SW 1271 (cell line): ENCODE measurements at regions not wholly inside any gene's neighbourhood (a gene's known extent, or its start where the extent isn't known, plus 50 kb on each side); places are given as distances from the start of the nearest gene placed in this dataset.
"Not testable (repeated sequence)": the region's sequence is repeated elsewhere in the genome, so short reads cannot be mapped to it uniquely, and the experiment has no call there.

Source experiments
- DNase-seq, 2 experiments: peaks; one replicate each; lab custom pipeline; 2025; lab: John Stamatoyannopoulos, UW

DNA sequence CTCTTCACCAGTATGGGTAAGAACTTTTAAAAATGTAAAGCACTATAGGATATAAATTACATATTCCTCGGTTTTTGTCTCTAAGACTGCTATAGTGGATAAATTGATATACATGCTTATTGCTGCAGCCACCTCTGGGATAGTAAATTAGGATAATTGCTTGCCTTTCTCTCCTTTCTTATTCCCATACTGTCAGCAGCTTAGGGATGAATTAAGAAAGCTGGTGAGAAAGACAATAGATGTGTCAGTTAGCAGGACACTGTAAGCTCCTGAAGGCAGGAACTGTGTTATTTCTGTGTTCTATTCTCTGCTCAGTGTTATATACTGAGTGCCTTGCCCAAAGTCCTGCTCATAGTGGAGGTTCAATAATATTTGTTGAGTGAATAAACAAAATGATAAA, 828.6 kb upstream of the ACVR2A start:
- DNase-seq, result no peak

DNA sequence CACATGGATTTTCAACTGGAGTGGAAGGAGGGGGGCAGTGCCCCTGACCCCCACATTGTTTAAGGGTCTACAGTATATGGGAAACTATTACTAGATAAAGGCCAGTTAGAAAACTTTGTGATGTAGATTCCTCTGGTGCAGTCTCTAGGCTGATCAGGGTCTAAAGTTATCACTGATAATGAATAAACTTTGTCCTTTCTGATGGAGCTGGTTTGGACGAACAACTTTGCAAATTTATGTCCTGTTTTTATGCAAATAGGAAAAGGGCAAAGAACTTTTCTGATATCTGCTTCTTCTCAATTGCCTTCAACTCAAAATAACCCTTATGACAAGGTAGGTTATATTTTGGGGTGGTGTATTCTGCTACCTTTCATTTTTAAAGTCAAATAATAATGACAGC, 829.2 kb upstream of the ACVR2A start:
- no peak for DNase-seq

DNA sequence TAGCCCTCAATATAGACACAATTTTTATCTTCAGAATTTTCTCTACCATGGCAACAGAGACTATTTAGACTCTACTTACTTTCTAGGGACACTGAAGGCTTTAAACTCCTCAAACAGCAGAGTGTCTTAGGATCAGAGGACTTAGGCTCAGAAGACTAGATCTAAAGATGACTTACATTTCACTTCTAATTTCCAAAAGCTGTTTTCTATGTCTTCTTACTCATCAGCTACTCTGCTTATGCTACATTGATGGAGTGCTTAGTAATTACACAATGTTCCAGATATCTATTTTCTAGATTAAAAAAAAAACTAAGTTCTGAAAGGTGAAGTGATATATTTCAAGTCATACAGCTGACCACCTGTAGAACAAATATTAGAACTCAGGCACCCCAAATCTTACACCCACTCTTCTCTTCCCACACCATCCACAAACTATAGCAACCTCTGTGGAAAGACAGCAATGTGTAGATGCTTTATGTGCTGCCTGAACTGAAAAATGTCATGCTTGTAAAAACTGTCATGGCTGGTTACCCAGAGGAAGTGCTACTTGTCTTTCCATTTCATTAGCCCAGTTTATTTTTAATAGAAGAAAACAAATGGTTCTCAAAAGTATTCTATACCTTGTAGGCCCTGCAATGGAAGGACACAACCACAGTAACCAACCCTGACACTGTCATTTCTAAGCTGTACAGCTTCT, 831.0 kb upstream of the ACVR2A start:
- no peak for DNase-seq

DNA sequence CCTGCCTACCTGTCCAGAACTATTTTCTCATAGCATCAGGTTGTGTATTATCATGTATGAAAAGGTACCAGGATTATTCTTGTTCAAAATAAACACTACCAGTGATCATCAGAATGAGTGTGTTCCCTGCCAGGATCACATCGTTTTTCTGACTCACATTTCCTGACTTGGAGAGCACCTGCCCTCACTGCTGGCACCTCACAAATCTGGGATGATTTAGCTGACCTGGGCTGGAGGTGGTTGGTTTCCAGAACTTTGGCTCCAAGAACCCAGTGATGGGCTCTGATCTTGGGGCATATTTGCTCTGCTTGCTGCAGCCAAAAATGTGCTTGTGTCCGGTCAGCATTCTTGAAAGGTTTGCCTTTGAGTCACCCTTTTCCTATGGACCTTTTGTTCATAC, 836.3 kb upstream of the ACVR2A start:
- no peak for DNase-seq

DNA sequence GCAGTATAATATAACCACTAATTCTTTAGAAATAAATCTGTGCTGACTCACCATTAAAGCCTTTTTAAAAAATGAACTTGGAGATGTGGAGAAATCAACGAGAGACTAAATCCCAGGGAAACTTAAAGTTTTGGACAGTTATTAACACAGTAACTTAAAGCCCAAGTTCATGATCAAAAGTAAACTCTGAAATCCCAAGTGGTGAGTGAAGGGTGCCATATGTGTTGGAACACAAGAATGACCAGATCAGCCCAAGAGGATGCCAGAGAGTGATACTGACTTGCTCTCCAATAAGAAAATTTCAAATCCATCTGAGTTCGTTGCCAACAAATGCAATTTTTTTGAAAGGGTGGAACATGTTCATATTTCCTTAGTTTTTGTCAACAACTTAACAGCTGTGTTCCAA, 838.1 kb upstream of the ACVR2A start:
- DNase-seq, result no peak

DNA sequence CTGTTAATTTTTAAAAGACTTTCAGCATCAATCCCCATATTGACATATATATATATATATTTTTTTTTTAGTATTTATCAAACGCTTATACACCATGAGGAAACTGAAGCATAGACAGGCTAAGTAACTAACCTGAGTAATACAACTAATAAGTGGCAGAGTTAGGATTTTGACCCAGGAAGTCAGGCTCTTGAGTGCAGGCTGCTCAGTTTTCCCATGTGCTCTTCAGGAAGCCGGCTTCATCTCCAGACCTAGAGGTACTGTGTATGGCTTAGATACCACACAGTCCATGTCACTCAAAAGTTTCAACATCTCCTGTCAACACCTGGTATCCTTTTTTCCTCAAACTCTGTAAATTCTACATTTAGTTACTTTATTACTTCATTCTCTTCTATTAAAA, 841.7 kb upstream of the ACVR2A start:
- no peak for DNase-seq

DNA sequence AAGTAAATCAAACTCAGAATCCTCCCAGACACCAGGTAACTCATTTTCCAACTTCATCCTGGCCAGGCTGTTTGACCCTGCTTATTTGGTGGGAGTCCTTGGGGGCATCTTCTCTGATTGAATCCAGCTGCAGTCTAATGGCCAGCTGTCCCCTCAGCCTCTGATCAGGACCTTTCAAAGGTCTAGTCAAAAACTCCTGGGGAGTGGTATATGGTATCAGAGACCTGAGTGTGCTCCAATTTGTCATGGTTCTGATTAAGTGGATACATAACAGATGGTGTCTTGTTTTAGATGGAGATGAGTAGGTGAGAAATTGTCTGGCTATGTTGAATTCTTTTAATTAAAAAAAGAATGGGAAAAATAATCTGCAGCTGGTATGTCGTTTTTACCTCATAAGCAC, 842.6 kb upstream of the ACVR2A start:
- DNase-seq, result no peak

DNA sequence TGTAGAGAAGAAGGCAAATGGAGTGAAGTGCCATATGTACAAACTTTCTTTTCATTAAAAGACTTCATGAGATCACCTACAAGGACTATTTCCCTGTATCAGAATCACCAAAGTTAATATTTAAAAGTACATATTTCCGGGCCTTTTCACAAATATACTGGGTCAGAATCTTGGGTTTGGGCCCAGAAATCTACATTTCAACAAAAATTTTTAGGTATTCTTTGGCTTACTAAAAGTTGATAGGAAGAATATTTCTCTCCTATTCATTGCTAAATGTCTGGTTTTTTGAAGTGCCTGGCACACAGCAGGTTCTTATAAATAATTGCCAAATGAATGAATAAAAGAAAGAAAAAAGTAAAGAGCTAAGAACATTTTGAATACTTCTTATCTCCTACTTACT, 843.8 kb upstream of the ACVR2A start:
- DNase-seq, result no peak

DNA sequence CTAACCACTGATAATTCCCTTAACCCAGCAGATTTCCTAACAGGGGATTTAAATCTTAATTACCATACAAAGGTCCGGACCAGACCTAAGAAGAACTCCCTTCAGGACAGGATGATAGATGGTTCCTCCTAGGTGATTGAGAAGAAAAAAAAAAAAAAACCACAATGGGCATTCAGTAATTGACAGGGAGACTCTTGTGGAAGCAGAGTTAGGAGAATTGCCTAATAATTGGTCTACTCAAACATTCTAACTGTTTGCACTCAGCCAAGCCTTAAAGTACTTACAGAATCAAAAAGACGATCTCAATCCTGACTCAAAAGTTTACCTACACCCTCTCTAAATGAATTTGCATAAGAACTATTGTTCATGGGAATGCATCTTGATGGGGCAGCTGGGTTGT, 844.7 kb upstream of the ACVR2A start:
- DNase-seq, result not testable (repeated sequence)

DNA sequence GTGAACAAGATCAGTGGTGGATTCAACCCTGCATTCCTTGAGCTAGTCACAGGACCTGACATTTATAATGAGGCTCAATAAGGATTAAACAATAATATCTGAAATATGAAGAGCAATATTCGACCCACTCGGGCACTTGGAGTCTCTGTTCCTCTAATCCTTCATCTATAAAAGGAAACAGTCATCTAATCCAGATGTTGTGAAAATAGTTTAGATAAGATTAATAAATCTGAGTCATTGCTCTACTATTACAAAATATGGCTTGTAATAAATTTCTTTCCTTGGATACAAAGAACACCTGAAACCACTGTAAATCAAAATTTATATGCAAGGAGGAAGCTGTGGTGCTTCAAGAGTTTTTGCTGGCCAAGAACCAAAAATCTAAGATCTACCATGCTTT, 846.9 kb upstream of the ACVR2A start:
- no peak for DNase-seq

DNA sequence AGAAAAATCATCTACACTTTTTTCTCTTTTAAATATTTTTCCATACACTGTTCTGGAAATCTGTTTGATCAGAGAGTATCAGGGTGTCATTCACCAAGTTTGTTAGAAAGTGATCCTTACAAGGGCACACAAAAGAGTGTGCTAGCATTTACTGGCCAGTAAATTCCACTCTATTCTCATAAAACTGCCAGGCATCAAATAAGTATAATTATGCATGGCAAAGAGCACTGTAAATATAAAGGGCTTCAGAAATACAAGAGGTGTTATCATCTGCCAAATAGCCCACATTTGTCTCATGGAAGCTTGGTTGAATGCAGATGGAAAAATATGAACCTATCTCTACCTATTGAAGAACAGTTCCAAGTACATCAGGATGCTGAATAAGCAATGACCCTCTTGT, 847.3 kb upstream of the ACVR2A start:
- DNase-seq, result no peak

DNA sequence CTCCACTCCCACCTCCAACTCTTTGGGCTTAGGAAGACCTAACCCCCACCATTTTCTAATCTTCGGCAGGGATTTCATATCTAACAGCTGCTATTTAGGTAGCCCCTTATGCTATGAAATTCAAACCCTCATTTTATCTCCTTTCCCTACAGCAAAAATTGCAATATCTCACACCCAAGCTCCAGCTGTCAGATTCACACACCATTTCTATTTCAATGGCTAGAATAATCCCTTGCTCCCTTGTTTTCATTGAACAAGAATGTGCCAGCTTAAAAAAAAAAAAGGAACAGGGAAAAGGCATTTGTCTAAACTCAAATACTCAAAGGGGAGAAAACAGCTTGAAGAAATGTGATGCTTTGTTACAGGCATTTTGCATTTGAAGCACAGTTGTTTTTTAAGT, 850.6 kb upstream of the ACVR2A start:
- no peak for DNase-seq

DNA sequence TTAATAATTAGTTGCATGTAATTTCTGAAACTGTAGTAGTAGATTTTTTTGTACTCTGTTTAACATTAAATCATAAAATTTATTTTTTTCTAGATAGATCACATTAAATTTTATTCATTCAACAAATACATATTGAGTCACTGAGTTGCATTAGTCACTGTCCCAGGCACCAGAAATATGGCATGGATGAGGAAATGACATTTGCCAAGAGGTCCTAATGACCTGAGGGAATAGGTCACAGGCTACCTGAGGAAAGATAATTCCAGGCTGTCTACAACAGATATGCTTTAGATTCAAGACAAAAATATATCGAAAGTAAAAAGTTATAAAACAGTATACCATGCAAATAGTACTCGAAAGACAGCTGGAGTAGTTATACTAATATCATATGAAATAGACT, 852.4 kb upstream of the ACVR2A start:
- no peak for DNase-seq

DNA sequence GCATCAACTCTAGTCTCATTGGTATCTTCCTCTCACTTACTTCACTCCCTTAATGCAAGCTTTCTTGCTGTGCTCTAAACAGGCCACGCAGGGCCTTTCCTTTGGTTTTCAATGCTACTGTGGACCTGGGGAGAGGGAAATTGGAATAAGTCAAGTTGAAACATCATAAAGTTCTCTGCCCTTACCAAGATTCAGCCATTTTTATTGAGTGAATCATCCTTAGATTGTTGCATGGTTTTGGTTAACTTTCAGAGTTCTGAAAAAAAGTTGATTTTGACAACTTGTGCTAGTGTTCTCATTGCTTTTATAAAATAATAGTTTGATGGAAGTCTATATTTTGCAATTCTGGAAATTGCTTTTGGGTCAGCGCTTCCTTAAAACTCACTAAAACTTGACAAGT, 852.8 kb upstream of the ACVR2A start:
- no peak for DNase-seq

DNA sequence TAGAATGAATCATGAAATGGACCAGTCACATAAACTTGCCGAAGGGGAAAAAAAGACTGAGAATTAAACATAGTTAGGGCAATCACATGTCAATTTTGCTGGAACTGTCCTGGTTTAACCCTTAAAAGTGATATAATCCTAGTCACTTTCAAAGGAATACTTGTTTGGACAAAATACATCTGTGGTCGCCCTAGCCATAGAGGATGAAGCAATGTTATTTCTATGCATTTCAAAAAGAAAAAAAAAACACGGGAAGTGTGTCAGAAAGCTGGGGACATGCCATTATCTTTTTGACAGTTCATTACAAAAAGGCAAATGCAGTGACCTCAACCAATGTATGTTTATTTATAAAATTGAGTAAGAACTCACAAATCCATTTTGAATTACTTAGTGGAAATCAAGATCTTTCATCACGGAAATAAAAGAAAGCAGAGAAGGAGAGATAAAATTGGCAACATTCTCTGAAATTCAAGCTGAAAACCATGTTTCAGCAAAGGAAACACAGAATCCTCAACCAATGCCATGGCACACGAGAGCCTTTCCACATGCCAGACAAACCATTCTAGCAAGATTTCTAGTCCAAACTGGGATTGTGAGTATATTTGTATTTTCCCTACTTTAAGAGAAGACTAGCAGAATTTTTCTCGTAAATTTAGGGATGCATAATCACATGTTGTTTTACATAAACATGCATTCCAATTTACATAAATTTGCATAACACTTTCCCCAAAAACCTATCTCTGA, 854.3 kb upstream of the ACVR2A start:
- no peak for DNase-seq

DNA sequence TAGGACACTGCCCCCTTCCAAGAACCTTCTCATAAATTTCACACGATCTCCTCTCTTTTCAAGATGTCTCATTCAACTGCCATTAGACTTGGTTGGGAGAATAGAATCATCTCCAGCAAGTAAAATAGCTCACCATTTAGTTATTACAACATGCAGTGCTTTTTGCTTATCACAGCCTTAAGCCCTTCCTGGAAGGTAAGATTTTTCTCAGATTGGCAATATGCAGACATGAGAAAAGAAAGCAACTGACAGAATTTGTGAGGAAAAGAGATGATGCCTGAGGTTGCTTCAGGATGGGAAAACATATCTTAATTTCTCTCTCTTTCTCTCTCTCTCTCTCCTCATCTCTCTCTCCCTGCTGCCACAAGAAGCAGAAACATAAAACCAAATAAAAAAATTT, 855.1 kb upstream of the ACVR2A start:
- DNase-seq, result no peak

DNA sequence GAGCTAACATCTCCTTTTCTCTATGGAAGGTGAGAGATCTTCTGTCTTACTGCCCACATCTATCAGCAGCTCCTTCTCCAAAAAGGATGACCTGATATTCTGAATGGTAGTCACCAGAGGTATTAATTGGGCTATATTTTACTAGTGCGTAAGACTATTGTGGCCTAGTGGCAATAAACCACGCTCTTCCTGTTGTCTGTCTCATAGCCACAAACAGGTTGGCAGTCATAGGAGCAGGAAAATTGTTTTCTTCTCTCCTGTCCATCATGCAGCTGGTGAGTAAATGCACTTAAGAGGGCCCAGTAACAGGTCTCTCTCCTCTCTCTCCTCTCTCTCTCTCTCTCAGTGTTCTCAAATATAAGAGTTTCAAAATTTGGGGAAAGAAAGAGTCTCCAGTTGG, 856.8 kb upstream of the ACVR2A start:
- DNase-seq, result no peak

DNA sequence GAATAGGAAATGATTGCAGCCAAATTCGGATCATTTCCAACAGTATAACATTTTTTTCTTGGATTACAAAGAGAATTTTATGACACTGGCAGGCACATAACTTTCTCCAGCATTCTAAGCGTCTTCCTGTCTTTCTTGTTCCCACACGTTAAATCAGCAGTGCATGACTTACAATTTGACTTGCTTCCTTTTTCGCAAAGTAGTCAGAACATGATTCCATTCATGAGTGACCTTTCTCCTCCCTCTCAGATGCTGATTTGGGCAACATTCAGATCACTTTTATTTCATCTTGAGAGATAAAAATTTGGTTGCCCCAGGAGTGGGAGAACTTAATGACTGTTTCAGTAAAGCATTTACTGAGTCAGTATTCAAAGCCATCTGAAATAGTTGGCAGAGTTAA, 858.7 kb upstream of the ACVR2A start:
- no peak for DNase-seq

DNA sequence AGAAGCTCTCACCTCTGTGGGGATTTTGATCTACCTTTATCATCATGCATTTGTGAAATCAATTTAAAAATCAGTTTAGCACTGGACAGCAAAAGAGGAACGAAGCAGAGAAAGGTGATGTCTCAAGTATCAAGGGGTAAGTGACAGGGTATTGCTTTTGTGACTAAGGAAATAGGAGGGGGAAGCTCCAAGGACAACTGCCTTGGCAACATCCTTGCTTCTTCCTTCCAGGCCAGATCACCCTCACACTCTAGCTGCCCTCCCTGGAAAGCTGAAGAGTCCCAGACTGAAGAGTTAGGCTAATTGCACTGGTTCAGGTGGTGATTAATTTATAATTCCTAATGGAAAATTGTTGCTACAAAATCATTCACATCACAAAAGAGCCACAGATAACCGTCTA, 859.1 kb upstream of the ACVR2A start:
- DNase-seq, result no peak

DNA sequence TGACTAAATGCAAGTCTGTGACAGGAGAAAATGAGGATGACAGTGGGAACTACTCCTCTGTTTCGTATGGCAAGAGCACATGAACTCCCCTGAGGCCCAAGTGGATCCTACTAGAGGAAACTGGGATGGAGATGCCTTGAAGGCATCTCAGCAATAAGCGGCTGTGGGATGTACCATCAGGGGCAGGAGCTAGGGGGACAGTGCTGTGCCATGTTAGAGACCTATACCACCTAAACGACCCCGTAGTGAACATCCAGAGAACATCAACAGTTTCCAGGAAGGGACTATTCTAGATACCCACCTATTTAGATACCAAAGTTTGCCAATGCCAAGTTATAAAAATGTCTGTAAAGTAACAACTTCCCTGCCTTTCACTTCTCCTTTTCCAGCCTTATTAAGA, 860.8 kb upstream of the ACVR2A start:
- no peak for DNase-seq

DNA sequence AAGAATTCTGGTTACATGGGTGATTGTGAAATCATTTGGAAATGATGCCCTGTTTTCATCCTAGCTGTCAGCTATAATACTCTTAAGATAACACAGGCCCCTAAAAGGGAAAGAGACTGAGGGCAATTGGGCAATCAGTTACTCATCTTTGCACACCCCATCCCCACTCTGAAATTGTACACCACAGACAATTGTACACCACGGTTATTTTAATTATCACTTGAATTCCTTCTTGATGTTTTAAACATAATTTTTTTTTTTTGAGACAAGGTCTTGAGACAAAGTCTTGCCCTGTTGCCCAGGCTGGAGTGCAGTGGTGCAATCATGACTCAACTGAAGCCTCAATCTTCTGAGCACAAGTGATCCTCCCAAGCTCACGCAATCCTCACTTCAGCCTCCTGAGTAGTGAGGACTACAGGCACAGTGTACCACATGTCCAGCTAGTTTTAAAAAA, 862.4 kb upstream of the ACVR2A start:
- DNase-seq, result no peak

DNA sequence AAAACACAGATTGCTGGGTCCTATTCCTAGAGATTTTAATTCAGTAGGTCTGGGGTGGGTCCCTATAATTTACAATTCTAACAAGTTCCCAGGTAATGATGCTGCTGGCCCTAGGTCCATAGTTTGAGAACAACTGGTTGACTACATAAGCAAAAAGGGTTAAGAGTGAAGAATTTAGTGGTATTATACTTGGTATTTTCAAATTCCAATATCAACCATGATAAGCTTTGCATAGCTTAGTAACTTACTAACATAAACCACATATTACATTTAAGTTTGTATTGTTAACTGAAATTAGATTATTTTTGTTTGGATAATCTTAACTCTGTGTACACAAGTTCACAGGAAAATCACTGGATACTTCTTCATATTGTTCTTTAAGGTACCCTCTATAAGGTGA, 862.9 kb upstream of the ACVR2A start:
- no peak for DNase-seq

DNA sequence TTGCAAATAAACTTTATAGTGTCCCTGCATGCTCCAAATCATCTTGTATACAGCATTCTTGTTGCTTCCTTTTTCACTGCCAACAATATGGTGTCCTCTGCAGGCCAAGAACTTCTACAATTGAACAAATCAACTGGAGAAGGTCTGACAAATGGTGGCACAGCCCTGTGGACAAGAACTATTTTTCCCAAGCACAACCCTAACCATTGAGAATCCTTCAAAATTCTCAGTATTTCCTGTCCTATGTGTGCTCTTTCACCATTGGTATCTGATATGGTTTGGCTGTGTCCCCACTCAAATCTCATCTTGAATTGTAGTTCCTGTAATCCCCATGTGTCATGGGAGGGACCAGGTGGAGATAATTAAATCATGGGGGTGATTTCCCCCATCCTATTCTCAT, 865.1 kb upstream of the ACVR2A start:
- DNase-seq, result no peak
